ENCODE measurements at regions not wholly inside any gene's neighbourhood (a gene's known extent, or its start where the extent isn't known, plus 50 kb on each side); places are given as distances from the start of the nearest gene placed in this dataset.

GRCh38 chr5:124602925-124603650 is 143.4 kb downstream of the ZNF608 start:
- no peak for DNase-seq (ENCODE audit: low spot score)
- H3K4me3 ChIP-seq: no peak overlapping the region
- H3K4me1 ChIP-seq: peaks cover 0 to 31% of the 10 kb centered on the region in 2 donors
- no peak overlapping the region for H3K27ac ChIP-seq
- no peak for TF ChIP-seq CTCF (IDR thresholded peaks at IDR 0.05)
- H3K36me3 ChIP-seq: no peaks in the 10 kb centered on the region
- H3K27me3 ChIP-seq: no peaks in the 10 kb centered on the region
- no peaks in the 10 kb centered on the region for H3K9me3 ChIP-seq

GRCh38 chr5:124599028-124599973 is 147.1 kb downstream of the ZNF608 start:
- TF ChIP-seq CTCF (IDR thresholded peaks at IDR 0.05): no peak
- no peaks in the 10 kb centered on the region for H3K36me3 ChIP-seq
- H3K27me3 ChIP-seq: no peaks in the 10 kb centered on the region
- H3K27ac ChIP-seq: no peak overlapping the region
- H3K4me1 ChIP-seq: peaks cover 0 to 20% of the 10 kb centered on the region in 2 donors
- H3K4me3 ChIP-seq: no peak overlapping the region
- DNase-seq (ENCODE audit: low spot score): no peak
- H3K9me3 ChIP-seq: no peaks in the 10 kb centered on the region

- Histone ChIP-seq H3K36me3 (no peaks in the 10 kb centered on the region), H3K4me1 (peaks cover 0 to 17% of the 10 kb centered on the region in 2 donors), H3K27me3 (no peaks in the 10 kb centered on the region), H3K9me3 (no peaks in the 10 kb centered on the region), H3K27ac (no peak overlapping the region), H3K4me3 (no peak overlapping the region)
- DNase-seq (ENCODE audit: low spot score): no peak
- no peak for TF ChIP-seq CTCF (IDR thresholded peaks at IDR 0.05)
These were observed 149.6 kb downstream of the ZNF608 start for GRCh38 chr5:124596595-124597421.

GRCh38 chr5:124593952-124594351 is 152.5 kb downstream of the ZNF608 start:
- no peak for TF ChIP-seq CTCF (IDR thresholded peaks at IDR 0.05)
- Histone ChIP-seq H3K36me3 (no peaks in the 10 kb centered on the region), H3K4me1 (peaks cover 0 to 3% of the 10 kb centered on the region in 2 donors), H3K9me3 (no peaks in the 10 kb centered on the region), H3K27ac (no peak overlapping the region), H3K4me3 (no peak overlapping the region), H3K27me3 (no peaks in the 10 kb centered on the region)
- no peak for DNase-seq (ENCODE audit: low spot score)

GRCh38 chr5:124592891-124593290 is 153.5 kb downstream of the ZNF608 start:
- Histone ChIP-seq H3K27ac (no peak overlapping the region), H3K4me1 (no peaks in the 10 kb centered on the region), H3K4me3 (no peak overlapping the region), H3K36me3 (no peaks in the 10 kb centered on the region), H3K27me3 (no peaks in the 10 kb centered on the region), H3K9me3 (no peaks in the 10 kb centered on the region)
- no peak for DNase-seq (ENCODE audit: low spot score)
- no peak for TF ChIP-seq CTCF (IDR thresholded peaks at IDR 0.05)
